ENCODE measurements at regions not wholly inside any gene's neighbourhood (a gene's known extent, or its start where the extent isn't known, plus 50 kb on each side); places are given as distances from the start of the nearest gene placed in this dataset.
"Not testable (repeated sequence)": the region's sequence is repeated elsewhere in the genome, so short reads cannot be mapped to it uniquely, and the experiment has no call there.

DNA sequence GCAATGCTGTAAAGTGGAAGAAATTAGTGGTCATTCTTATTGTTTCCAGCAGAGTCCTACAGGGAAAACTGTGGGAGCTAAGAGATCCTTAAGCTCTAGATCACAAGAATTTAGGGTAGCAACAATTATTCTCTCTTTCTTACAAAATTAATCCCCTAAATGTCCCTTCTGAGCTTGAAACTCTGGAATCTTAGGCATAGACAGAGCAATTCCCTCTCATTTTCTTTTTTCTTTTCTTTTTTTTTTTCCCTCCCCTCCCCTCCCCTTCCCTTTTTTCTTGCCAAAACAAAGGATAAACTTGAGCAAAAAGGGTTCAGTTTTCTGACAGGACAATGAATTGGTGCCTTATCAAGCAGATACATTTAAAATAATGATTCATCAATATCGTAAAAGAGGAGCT lies 441.0 kb downstream of the DSC3 start:
- DNase-seq (ENCODE audit: low read depth) = no peak
- TF ChIP-seq, protein P1, sequence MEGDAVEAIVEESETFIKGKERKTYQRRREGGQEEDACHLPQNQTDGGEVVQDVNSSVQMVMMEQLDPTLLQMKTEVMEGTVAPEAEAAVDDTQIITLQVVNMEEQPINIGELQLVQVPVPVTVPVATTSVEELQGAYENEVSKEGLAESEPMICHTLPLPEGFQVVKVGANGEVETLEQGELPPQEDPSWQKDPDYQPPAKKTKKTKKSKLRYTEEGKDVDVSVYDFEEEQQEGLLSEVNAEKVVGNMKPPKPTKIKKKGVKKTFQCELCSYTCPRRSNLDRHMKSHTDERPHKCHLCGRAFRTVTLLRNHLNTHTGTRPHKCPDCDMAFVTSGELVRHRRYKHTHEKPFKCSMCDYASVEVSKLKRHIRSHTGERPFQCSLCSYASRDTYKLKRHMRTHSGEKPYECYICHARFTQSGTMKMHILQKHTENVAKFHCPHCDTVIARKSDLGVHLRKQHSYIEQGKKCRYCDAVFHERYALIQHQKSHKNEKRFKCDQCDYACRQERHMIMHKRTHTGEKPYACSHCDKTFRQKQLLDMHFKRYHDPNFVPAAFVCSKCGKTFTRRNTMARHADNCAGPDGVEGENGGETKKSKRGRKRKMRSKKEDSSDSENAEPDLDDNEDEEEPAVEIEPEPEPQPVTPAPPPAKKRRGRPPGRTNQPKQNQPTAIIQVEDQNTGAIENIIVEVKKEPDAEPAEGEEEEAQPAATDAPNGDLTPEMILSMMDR (IDR thresholded peaks at IDR 0.05; ENCODE audit: insufficient read depth, low read length, poor library complexity, severe bottlenecking) = no peak
- H3K36me3 ChIP-seq (ENCODE audit: control insufficient read depth, insufficient read depth, low read length) = no peaks in the 10 kb centered on the region
- no peaks in the 10 kb centered on the region for H3K27me3 ChIP-seq (ENCODE audit: control insufficient read depth, insufficient read depth, low read length)
- H3K4me3 ChIP-seq (ENCODE audit: low read depth, low read length) = no peak overlapping the region

DNA sequence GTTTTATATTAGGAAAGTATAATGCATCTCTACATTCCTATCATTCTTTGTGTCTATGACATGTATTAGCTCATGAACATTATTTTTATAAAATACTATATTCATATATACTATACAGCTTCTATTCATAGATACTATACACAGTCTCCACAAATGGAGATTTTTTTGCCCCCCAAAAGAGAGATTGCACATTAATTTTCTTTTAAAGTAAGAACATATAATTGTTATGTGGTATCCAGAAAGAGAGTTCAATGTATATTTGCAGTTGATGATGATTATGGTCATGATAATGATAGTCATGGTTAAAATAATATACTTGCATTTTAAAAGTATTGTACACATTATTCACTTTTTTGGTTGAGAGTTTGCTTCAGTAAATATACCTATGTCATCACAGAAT lies 445.3 kb downstream of the DSC3 start:
- no peak for DNase-seq (ENCODE audit: low read depth)
- TF ChIP-seq, protein P1 (IDR thresholded peaks at IDR 0.05; ENCODE audit: insufficient read depth, low read length, poor library complexity, severe bottlenecking) = no peak
- Histone ChIP-seq H3K36me3 (ENCODE audit: control insufficient read depth, insufficient read depth, low read length) (no peaks in the 10 kb centered on the region), H3K4me3 (ENCODE audit: low read depth, low read length) (no peak overlapping the region), H3K27me3 (ENCODE audit: control insufficient read depth, insufficient read depth, low read length) (no peaks in the 10 kb centered on the region)

DNA sequence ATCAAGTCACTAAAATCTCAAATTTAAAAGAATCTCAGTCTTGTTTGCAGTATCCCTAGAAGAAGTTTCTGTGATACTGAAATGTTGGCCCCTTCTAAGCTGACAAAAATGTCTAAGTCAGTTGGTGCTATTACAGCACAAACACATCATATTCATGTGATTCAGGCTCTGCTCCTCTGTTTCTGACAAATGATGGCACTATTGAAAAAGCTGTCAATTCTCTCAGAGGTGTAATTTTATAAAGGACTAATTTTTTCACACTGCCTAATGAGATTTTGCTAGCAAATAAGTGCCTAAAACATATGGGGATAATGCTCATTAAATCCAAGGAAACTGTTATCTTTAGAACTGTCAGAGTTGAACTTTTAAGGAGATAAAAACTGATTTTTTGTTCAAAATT lies 445.9 kb downstream of the DSC3 start:
- no peaks in the 10 kb centered on the region for H3K27me3 ChIP-seq (ENCODE audit: control insufficient read depth, insufficient read depth, low read length)
- H3K36me3 ChIP-seq (ENCODE audit: control insufficient read depth, insufficient read depth, low read length) = no peaks in the 10 kb centered on the region
- TF ChIP-seq, protein P1 (IDR thresholded peaks at IDR 0.05; ENCODE audit: insufficient read depth, low read length, poor library complexity, severe bottlenecking) = no peak
- no peak for DNase-seq (ENCODE audit: low read depth)
- H3K4me3 ChIP-seq (ENCODE audit: low read depth, low read length) = no peak overlapping the region

DNA sequence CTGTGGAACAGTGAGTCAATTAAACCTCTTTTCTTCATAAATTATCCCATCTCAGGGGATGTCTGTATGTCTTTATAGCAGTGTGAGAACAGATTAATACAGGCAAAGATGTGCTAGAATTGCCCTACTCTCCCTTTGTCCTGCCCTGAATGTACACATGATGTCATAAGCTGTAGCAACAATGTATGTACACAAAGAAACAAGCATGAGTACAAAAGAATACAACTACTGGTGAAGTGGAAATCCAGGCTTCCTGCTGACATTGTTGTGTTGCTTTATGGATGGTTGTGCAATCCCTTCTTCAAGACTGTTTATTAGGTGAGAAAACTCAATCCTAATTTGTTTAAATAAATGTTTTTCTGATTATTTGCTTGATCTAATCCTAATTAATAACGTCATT lies 446.6 kb downstream of the DSC3 start:
- no peaks in the 10 kb centered on the region for H3K27me3 ChIP-seq (ENCODE audit: control insufficient read depth, insufficient read depth, low read length)
- DNase-seq (ENCODE audit: low read depth) = no peak
- TF ChIP-seq, protein P1 (IDR thresholded peaks at IDR 0.05; ENCODE audit: insufficient read depth, low read length, poor library complexity, severe bottlenecking) = no peak
- no peak overlapping the region for H3K4me3 ChIP-seq (ENCODE audit: low read depth, low read length)
- no peaks in the 10 kb centered on the region for H3K36me3 ChIP-seq (ENCODE audit: control insufficient read depth, insufficient read depth, low read length)

DNA sequence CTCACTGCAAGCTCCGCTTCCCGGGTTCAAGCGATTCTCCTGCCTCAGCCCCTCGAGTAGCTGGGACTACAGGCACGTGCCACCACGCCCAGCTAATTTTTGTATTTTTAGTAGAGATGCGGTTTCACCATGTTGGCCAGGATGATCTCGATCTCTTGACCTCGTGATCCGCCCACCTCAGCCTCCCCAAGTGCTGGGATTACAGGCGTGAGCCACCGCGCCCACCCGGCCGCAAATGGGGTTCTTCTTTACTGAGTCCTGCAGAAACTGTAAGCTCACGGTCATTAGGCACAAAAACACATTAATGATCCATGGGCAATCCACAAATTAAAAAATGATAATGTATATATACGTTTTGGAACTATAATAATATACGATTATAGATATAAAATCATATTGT lies 447.6 kb downstream of the DSC3 start:
- not testable (repeated sequence) for H3K36me3 ChIP-seq (ENCODE audit: control insufficient read depth, insufficient read depth, low read length); H3K4me3 ChIP-seq (ENCODE audit: low read depth, low read length); H3K27me3 ChIP-seq (ENCODE audit: control insufficient read depth, insufficient read depth, low read length); DNase-seq (ENCODE audit: low read depth)

DNA sequence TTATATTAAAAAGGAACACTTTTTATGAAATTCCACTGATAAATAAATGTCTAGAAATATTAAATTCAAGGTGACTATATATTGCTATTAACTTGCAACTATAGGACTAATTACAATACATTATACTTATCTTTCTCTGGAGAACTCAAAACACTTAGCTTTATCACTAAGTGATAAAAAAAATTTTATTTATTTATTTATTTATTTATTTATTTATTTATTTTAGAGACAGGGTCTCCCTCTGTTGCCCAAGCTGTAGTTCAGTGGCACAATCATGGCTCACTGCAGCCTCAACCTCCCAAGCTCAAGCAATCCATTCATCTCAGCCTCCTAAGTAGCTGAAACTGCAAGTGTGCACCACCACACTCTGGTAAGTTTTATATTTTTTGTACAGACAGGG lies 451.1 kb downstream of the DSC3 start:
- H3K27me3 ChIP-seq (ENCODE audit: control insufficient read depth, insufficient read depth, low read length) = no peaks in the 10 kb centered on the region
- TF ChIP-seq, protein P1 (IDR thresholded peaks at IDR 0.05; ENCODE audit: insufficient read depth, low read length, poor library complexity, severe bottlenecking) = no peak
- H3K4me3 ChIP-seq (ENCODE audit: low read depth, low read length) = no peak overlapping the region
- no peaks in the 10 kb centered on the region for H3K36me3 ChIP-seq (ENCODE audit: control insufficient read depth, insufficient read depth, low read length)
- no peak for DNase-seq (ENCODE audit: low read depth)
